ENCODE measurements at regions not wholly inside any gene's neighbourhood (a gene's known extent, or its start where the extent isn't known, plus 50 kb on each side); places are given as distances from the start of the nearest gene placed in this dataset.

- TF ChIP-seq CTCF (IDR thresholded peaks at IDR 0.05) = no peak
- no peak for TF ChIP-seq POLR2A (IDR thresholded peaks at IDR 0.05)
Measured at GRCh38 chr6:156017838-156018237, 562.2 kb upstream of the NOX3 start.
